ENCODE measurements at regions not wholly inside any gene's neighbourhood (a gene's known extent, or its start where the extent isn't known, plus 50 kb on each side); places are given as distances from the start of the nearest gene placed in this dataset.

GRCh38 chr3:31135546-31135945 is 241.1 kb upstream of the GADL1 start:
- TF ChIP-seq CTCF (IDR thresholded peaks at IDR 0.05) (no peak), ZFX (IDR thresholded peaks at IDR 0.05; ENCODE audit: borderline replicate concordance) (no peak)
